ENCODE measurements at regions not wholly inside any gene's neighbourhood (a gene's known extent, or its start where the extent isn't known, plus 50 kb on each side); places are given as distances from the start of the nearest gene placed in this dataset.
A peak's percentile ranks its signal among the peaks of the same experiment; 100 is the strongest.

GRCh38 chr17:77381185-77381700 lies 240.5 kb downstream of the SEC14L1 start:
- DNase-seq, result no peak

DNA sequence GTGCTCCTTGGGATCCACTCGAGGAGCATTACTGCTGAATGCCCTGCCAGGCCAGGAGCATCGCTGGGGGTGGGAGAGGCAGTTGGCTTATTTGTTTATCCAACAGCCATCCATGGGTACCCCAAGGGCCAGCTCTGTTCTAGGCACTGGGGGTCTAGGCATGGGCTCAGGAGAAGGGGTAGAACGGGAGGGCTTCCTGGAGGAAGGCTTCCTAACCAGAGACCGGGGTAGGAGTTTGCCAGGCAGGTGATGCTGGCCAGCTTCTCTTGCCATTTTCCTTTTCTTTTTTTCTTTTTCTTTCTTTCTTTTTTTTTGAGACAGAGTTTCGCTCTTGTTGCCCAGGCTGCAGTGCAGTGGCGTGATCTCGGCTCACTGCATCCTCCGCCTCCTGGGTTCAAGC lies 241.0 kb downstream of the SEC14L1 start:
- no peak for DNase-seq

DNA sequence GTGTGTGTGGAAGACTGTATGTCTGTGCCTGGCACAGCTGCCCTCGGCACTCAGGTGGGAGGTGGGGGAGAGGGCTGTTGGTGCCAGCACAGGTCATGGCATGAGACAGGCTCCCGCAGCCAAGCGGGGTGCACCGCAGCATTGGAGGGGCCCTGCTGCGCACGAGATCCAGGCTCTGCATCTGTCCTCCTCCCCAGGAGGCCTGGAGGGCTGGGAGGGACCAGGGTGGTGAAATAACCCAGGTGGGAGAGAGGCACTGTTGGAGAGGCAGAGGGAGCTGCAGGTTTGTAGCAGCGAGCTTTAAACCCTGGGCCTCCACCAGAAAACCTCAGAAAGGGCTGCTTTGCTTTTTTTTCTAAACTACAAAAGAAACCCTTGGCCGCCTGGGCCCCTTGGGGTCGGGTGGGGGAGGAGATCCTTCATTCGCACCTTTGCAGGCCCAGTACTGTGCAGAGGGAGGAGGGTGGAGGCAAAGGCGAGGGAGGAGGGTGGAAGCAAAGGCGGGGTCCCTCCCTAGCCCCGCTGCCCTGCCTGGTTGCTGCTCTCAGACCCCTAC lies 241.7 kb downstream of the SEC14L1 start:
- DNase-seq, result peak; percentile 42

- no peak for DNase-seq
Measured at GRCh38 chr17:77382966-77383612, 242.3 kb downstream of the SEC14L1 start.

DNA sequence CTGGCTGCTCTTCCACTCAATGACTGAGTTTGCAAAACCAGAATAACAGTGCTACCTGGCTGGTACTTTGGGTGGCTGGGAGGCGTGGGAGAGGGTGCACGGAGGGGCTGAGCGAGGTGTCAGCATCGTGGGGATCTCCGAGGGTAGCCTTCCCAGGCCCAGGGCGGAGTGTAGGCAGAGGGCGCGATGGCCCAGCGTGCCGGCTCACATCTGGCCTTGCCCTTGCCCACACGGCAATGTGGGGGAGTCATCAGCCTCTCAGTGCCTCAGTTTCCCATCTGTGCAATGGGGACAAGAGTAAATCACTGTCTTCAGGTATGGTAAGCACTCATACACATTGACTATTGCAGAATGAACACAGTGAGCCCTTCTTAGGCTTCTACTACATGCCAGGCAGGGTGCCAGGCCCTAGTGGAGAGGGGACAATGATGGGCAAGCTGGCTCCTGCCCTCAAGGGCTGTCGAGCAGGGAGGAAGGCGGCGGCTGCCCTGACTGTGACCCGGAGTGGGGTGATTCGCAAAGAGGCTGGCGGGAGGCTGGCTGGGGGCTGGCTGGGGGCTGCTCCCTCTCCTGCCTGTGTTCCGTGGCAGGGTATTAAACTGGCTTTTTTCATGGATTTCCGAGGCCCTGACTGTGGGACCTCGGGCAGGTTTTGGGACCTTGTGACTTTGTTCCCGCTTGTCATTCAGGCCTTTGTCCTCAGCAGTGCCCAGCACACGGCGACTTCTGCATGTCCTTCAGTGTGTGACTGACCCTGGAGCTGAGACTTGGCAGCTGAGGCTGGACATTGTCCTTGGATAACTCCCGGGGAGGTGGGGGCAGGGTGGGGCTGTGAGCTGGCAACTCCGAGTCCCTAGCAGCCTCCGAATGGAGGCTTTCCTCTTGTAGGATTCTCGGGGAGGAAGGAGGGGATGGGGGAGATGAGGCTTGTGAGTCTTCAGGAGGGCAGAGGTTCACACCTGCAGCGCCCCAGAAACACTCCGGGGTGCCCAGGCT lies 243.1 kb downstream of the SEC14L1 start:
- no peak for DNase-seq

DNA sequence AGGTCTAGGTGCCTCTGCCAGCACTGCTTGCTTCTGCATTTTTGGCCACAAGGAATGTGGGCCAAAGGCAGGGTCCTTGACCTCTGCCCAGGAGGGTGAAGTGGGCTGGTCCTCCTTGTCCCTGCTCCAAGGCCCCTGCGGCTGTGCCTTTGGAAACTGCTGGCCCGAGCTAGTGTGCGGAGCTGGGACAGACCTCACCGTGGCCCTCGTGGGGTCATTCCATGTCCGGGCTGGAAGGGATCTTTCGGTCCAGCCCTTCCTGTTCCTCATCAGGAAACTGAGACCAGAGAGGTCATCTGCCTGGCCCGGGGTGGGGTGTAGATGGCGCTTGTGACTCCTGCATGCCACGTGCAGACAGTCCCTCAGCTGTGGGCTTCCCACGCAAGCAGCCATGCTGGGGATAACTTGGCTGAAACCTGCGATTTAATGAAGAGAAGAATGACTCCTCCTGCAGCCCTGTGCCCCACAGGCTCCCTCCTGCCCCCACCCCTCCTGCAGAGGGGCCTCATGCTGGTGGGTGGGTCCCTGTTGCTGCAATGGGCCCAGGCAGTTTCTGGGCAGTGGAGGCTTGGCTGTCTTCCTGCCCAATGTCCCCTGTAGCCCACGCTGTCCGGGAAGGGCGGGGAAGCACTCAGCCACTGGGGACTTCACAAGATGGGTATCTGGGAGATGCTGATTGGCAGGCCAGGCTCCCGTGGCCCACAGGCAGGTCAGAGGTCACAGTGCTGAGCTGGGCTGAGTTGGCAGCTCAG lies 245.2 kb downstream of the SEC14L1 start:
- DNase-seq, result peak; percentile 31

DNA sequence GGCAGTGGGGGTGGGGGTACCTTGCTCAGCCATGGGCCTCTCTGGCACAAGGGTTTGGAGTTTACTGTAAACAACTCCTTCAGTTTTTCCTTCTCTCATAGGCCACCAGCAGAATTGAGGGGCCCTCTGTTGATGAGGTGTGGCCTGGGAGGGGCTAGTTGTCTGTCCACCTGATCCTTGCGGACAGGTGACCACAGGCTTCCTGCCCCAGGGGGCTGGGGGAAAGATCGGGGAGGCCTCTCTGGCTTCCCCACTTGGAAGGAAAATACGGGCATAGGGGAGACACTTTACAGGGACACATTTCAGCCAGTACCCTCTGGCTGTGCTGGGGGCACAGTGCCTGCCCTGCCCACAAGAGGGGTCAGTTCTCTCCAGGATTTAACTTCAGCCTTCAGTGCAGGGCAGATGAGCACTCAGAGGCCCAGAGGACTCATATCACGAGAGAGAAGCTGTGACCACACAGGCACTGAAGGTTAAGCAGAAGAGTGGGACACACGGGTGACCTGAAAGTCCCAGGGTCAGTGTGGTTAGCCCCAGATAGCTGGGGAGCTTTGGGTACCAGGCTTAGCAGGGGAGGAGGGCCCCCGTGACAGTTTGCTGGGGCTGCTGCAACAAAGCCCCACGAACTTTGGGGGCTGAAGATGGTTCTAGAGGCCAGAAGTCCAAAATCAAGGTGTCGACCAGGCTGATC lies 245.9 kb downstream of the SEC14L1 start:
- no peak for DNase-seq

- DNase-seq, result no peak
Measured at GRCh38 chr17:77387891-77388290, 247.1 kb downstream of the SEC14L1 start.

- DNase-seq, result no peak
Measured at GRCh38 chr17:77388384-77389306, 247.9 kb downstream of the SEC14L1 start.

DNA sequence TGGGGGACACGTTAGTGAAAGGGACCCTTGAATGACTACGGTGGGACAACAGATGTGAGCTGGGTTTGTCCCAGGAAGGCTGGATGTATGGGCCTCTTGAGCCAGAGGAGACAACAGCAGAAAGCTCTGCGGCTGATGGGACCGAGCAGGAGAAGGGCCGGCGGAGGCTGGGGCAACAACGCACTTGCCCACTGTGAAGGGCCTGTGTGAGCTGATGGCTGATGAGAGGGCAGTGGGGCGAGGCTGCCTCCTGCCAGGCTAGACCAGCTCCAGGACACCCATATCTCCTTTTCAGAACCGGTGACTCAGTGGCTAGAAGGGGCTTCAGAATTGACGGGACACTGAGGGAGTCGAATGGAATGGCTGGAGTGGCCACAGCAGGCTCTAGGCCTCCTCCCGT lies 250.1 kb downstream of the SEC14L1 start:
- DNase-seq, result no peak

- DNase-seq, result peak; percentile 79
Measured at GRCh38 chr17:77391668-77392375, 251.1 kb downstream of the SEC14L1 start.

DNA sequence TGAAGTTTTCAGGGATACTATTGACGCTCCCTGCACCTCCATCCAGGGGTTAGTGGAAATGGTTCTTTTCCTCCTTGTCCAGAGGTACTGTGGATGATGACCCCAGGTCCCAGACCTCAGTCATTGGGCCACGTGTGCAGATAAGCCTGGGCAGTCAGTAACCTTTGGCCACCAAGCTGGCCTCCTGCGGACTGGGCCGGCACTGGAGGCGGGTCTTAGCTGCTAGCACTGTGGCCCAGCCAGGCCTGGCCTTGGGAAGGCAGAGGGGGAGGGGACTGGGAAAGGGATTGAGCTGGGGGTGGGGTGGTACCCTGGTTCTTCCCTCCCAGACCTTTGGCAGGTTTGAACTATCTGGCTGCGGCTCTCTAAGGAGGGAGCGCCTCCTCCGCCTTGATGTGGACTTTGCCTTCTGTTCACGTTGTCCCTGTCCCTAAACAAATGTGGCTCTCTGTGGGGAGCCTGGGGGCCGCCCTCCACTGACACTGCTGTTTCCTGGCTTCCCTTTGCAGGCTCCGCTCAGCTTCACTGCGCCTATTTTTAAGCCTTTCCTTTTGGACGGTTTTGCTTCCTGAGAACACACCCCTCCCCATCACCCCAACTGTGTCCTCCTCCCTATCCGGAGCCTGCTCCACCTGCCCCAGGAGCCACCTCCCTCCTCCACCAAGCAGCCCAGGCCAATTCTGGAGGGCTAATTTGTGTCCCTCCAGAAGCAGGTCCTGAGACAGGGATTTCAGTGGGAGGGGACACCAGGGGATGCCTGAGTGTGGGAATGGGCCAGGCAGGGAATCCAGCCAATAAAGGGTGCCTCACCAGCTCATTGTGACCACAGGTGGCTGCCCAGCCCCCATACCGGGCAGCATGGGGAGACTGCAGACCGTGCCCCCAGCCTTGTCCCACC lies 251.9 kb downstream of the SEC14L1 start:
- DNase-seq, result no peak

DNA sequence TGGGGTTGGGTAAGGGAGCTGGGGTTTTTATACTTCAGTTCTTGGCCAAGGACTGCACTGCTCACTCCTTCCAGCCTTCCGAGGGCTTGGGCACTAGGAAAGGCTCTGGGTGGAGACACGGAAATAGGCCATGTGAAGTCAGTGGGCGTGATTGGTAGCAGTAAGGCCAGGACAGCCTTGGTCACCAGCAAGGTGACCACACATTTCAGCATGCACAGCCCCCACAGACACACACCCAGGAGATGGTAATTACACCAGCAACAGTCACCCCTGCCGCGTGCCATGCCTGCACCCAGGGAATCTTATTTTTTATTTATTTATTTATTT lies 252.5 kb downstream of the SEC14L1 start:
- DNase-seq, result no peak

DNA sequence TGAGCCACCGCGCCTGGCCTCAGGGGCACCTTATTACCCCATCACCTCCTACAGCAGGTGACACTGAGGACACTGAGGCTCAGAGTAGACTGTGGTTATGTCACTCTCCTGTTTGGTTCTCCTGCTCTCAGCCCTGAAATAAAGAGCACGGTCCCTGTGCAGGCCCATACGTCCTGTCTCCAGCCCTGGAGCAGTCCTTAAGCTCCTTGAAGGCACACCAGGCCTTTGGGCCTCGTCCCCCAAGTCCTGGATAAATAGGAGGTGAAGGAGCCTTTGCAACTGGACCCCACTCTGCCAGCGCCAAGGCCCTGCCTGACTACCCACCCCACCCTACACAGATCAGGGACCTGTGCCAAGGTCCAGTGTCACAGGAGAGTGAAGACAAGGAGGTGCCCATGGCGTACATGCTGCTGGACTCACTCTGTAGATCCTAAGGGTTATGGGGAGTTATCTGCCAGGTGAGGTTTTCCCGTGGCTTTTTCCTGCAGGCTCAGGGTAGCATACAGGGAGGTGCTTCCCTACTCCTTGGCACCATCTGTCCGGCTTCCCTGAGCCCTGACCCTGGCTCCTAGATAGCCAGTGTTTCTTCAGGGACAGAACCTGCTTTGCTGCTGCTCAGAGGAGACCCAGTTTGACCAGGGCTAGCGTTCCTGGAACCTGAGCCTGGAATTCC lies 253.2 kb downstream of the SEC14L1 start:
- DNase-seq, result no peak

- DNase-seq, result no peak
Measured at GRCh38 chr17:77394540-77395295, 253.9 kb downstream of the SEC14L1 start.

GRCh38 chr17:77395501-77396048 lies 254.8 kb downstream of the SEC14L1 start:
- DNase-seq, result no peak

DNA sequence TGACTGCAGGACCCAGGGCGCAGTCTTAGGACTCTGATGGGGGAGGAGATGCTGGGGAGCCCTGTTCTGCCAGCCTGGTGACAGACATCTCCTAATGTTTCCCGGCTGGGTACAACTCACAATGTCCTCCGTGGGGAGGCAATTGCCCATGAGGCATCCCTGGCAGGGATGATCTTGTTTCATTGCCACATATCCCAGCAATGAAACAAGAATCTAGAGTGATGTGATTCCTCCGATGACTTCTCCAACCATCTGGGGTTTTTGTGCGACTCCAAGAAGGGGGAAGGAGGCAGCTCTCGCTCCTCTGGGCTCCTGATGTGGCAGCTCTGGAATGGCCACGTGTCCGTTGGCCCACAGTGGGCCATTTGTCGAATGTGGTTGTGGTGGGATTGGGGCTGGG lies 255.8 kb downstream of the SEC14L1 start:
- no peak for DNase-seq

- no peak for DNase-seq
Measured at GRCh38 chr17:77398274-77398673, 257.5 kb downstream of the SEC14L1 start.

Measured in activated CD4-positive, alpha-beta T cell treated with anti-CD3 and anti-CD28 coated beads, Interleukin-10, Interleukin-2, amounts not matched to agents 100 ng/mL and 50 ng/mL, durations not matched to agents 16 hours and 8 hours (primary cell).